Esophagus muscularis mucosa (tissue), 3 donors: ENCODE measurements at regions not wholly inside any gene's neighbourhood (a gene's known extent, or its start where the extent isn't known, plus 50 kb on each side); places are given as distances from the start of the nearest gene placed in this dataset.

Source experiments
- CTCF ChIP-seq, 3 experiments: fragments of 200-600 bp in 2 of 3; fragments of 450-650 bp in 1 of 3; sonication (generic) in 2 of 3; IDR thresholded peaks; one replicate each; pipeline ENCODE4 v1.5.1; 2017 to 2019; ENCODE audit warnings: antibody characterized with exemption in 3 of 3, mild to moderate bottlenecking in 2 of 3, moderate library complexity in 1 of 3
- POLR2A ChIP-seq: fragments of 450-650 bp; IDR thresholded peaks from one replicate; pipeline ENCODE4 v1.6.1; 2017; ENCODE audit warnings: antibody characterized with exemption, moderate library complexity, mild to moderate bottlenecking, low read depth
- POLR2AphosphoS5 ChIP-seq, 2 donors: sonication (generic); formaldehyde crosslinking; IDR thresholded peaks; one replicate each; pipeline ENCODE4 v1.6.1; 2017; ENCODE audit warnings: antibody characterized with exemption in 2 of 2

- TF ChIP-seq POLR2AphosphoS5 (IDR thresholded peaks at IDR 0.05): no peak
- no peak for TF ChIP-seq CTCF (IDR thresholded peaks at IDR 0.05)
- no peak for TF ChIP-seq POLR2A
Measured at GRCh38 chr2:215803150-215803549, 210.2 kb downstream of the MREG start.
